Right atrium auricular region (tissue), 2 donors: ENCODE measurements at regions not wholly inside any gene's neighbourhood (a gene's known extent, or its start where the extent isn't known, plus 50 kb on each side); places are given as distances from the start of the nearest gene placed in this dataset.
"Not testable (repeated sequence)": the region's sequence is repeated elsewhere in the genome, so short reads cannot be mapped to it uniquely, and the experiment has no call there.

ENCODE experiments used
- DNase-seq: peaks from one replicate; pipeline ENCODE4 v3.0.0-alpha.2; 2019; ENCODE audit warnings: low spot score
- H3K27ac ChIP-seq, 2 donors: fragments of 200-600 bp; sonication (generic); 1 replicate in 1 of 2; 2 replicates in 1 of 2; pipeline ENCODE4 v1.5.1; 2016 to 2019
- H3K27me3 ChIP-seq, 2 donors: fragments of 200-600 bp; sonication (generic); one replicate each; pipeline versions ENCODE4 v1.5.1 to v1.6.0; 2017 to 2019
- H3K36me3 ChIP-seq: fragments of 200-600 bp; sonication (generic); one replicate; pipeline ENCODE4 v1.5.1; 2016
- H3K4me1 ChIP-seq, 2 donors: fragments of 200-600 bp; sonication (generic); one replicate each; pipeline versions ENCODE4 v1.5.1 to v1.6.0; 2017 to 2019
- H3K4me3 ChIP-seq, 2 donors: fragments of 200-600 bp; sonication (generic); 1 replicate in 1 of 2; 2 replicates in 1 of 2; pipeline ENCODE4 v1.5.1; 2017 to 2019; ENCODE audit warnings: mild to moderate bottlenecking in 1 of 2, moderate library complexity in 1 of 2
- H3K9me3 ChIP-seq, 2 donors: fragments of 200-600 bp; sonication (generic); one replicate each; pipeline ENCODE4 v1.5.1; 2019
- CTCF ChIP-seq, 2 donors: fragments of 200-600 bp; sonication (generic); IDR thresholded peaks; one replicate each; pipeline ENCODE4 v1.5.1; 2019; ENCODE audit warnings: antibody characterized with exemption in 2 of 2

GRCh38 chr1:37362594-37363385 lies 111.6 kb upstream of the ZC3H12A start:
- H3K27ac ChIP-seq = no peak overlapping the region
- no peaks in the 10 kb centered on the region for H3K27me3 ChIP-seq
- no peak overlapping the region for H3K4me3 ChIP-seq
- H3K9me3 ChIP-seq = no peaks in the 10 kb centered on the region
- no peaks in the 10 kb centered on the region for H3K4me1 ChIP-seq
- TF ChIP-seq CTCF (IDR thresholded peaks at IDR 0.05) = no peak
- DNase-seq = no peak
- H3K36me3 ChIP-seq = no peaks in the 10 kb centered on the region

GRCh38 chr1:37363535-37363934 lies 110.8 kb upstream of the ZC3H12A start:
- DNase-seq = no peak
- no peak overlapping the region for H3K27ac ChIP-seq
- no peak overlapping the region for H3K4me3 ChIP-seq
- H3K9me3 ChIP-seq = no peaks in the 10 kb centered on the region
- no peaks in the 10 kb centered on the region for H3K36me3 ChIP-seq
- no peaks in the 10 kb centered on the region for H3K27me3 ChIP-seq
- no peak for TF ChIP-seq CTCF (IDR thresholded peaks at IDR 0.05)
- H3K4me1 ChIP-seq = no peaks in the 10 kb centered on the region

- DNase-seq, H3K36me3 ChIP-seq, H3K9me3 ChIP-seq, H3K4me1 ChIP-seq, H3K27ac ChIP-seq, H3K27me3 ChIP-seq, H3K4me3 ChIP-seq: not testable (repeated sequence)
These were observed 105.6 kb upstream of the ZC3H12A start for GRCh38 chr1:37368665-37369315.

GRCh38 chr1:37372302-37372701 lies 102.1 kb upstream of the ZC3H12A start:
- Histone ChIP-seq H3K36me3 (no peaks in the 10 kb centered on the region), H3K27me3 (no peaks in the 10 kb centered on the region), H3K27ac (no peak overlapping the region), H3K4me3 (no peak overlapping the region), H3K9me3 (no peaks in the 10 kb centered on the region), H3K4me1 (no peaks in the 10 kb centered on the region)
- DNase-seq = no peak
- TF ChIP-seq CTCF (IDR thresholded peaks at IDR 0.05) = no peak

GRCh38 chr1:37372711-37373110 lies 101.7 kb upstream of the ZC3H12A start:
- no peaks in the 10 kb centered on the region for H3K9me3 ChIP-seq
- no peak for DNase-seq
- no peak for TF ChIP-seq CTCF (IDR thresholded peaks at IDR 0.05)
- no peak overlapping the region for H3K27ac ChIP-seq
- no peaks in the 10 kb centered on the region for H3K27me3 ChIP-seq
- no peaks in the 10 kb centered on the region for H3K4me1 ChIP-seq
- H3K4me3 ChIP-seq = no peak overlapping the region
- H3K36me3 ChIP-seq = no peaks in the 10 kb centered on the region

- no peak overlapping the region for H3K27ac ChIP-seq
- H3K4me1 ChIP-seq = no peaks in the 10 kb centered on the region
- DNase-seq = no peak
- H3K36me3 ChIP-seq = no peaks in the 10 kb centered on the region
- no peaks in the 10 kb centered on the region for H3K9me3 ChIP-seq
- H3K4me3 ChIP-seq = no peak overlapping the region
- no peaks in the 10 kb centered on the region for H3K27me3 ChIP-seq
- TF ChIP-seq CTCF (IDR thresholded peaks at IDR 0.05) = no peak
These were observed 101.0 kb upstream of the ZC3H12A start for GRCh38 chr1:37373413-37373812.

- not testable (repeated sequence) for H3K4me1 ChIP-seq, DNase-seq, H3K4me3 ChIP-seq, H3K9me3 ChIP-seq, H3K27me3 ChIP-seq, H3K36me3 ChIP-seq, H3K27ac ChIP-seq
These were observed 93.8 kb upstream of the ZC3H12A start for GRCh38 chr1:37380546-37380945.
